SK-N-MC (cell line): ENCODE measurements at regions not wholly inside any gene's neighbourhood (a gene's known extent, or its start where the extent isn't known, plus 50 kb on each side); places are given as distances from the start of the nearest gene placed in this dataset.

Experiments used
- EZH2 ChIP-seq: fragments of 200-600 bp; sonication (generic); IDR thresholded peaks from one replicate; pipeline ENCODE4 v1.6.1; 2017; ENCODE audit warnings: antibody characterized with exemption
- POLR2AphosphoS5 ChIP-seq: IDR thresholded peaks from 2 replicates; pipeline ENCODE4 v1.6.1; 2012; ENCODE audit warnings: mild to moderate bottlenecking, low read depth, low read length, borderline replicate concordance

- TF ChIP-seq POLR2AphosphoS5: no peak
- TF ChIP-seq EZH2: no peak
These were observed 144.2 kb upstream of the PAPPA start for GRCh38 chr9:116009420-116009819.
